ENCODE measurements at regions not wholly inside any gene's neighbourhood (a gene's known extent, or its start where the extent isn't known, plus 50 kb on each side); places are given as distances from the start of the nearest gene placed in this dataset.

DNA sequence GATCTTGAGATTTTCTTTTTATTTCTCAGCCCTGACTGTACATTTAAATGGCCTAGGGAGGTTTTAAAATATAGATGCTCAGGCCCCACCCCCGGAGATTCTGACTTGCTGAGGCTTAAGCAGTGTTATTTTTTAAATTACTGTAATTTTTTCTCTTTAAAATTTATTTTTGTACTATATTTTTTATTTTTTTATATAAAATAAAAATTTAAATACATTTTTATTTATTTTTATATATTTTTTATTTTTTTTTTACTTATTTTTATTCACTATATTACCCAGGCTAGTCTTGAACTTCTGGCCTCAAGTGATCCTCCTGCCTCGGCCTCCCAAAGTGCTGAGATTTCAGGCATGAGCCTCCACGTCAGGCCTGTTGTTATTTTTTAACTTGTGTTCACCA, 83.3 kb downstream of the KATNIP start:
- H3K4me1 ChIP-seq (replicated peaks; ENCODE audit: insufficient read depth), result no peaks in the 10 kb centered on the region
- H3K36me3 ChIP-seq (ENCODE audit: low read depth), result no peaks in the 10 kb centered on the region; the same call in 1 of the 2 replicates
- H4K20me1 ChIP-seq (ENCODE audit: insufficient read depth), result peaks cover 8% of the 10 kb centered on the region; the same call in 1 of the 2 replicates
- no peaks in the 10 kb centered on the region for H3K9me3 ChIP-seq (ENCODE audit: insufficient read depth, low read depth)
- no peaks in the 10 kb centered on the region for H3F3A ChIP-seq (ENCODE audit: insufficient read depth, low read depth)
- H3K27me3 ChIP-seq (ENCODE audit: insufficient read depth, low read depth), result no peaks in the 10 kb centered on the region
- DNase-seq, result no peak
- no peak overlapping the region for H3K4me3 ChIP-seq
- POLR2A ChIA-PET (ENCODE audit: unreplicated experiment), result interaction anchor here (0.7 kb wide), 1 partner anchor 11 kb away, joined by 8 read pairs; no protein-coding TSS in a partner anchor
- intact Hi-C loops (cut with micrococcal nuclease; ENCODE audit: unreplicated experiment), result no loop called here
- CTCF ChIA-PET, result no interaction called here
- no peak overlapping the region for H3K27ac ChIP-seq
- no TSS peak for BruUV-seq (replicated peaks)
- no peaks in the 10 kb centered on the region for H3K9me2 ChIP-seq (ENCODE audit: insufficient read depth)
- no peak overlapping the region for H3K4me2 ChIP-seq
- no peaks in the 10 kb centered on the region for H3K79me2 ChIP-seq (ENCODE audit: low read depth)
- no peak overlapping the region for H2AFZ ChIP-seq
- TF ChIP-seq EZH2 (IDR thresholded peaks at IDR 0.05; ENCODE audit: low read depth), result no peak
- TF ChIP-seq, protein P1, sequence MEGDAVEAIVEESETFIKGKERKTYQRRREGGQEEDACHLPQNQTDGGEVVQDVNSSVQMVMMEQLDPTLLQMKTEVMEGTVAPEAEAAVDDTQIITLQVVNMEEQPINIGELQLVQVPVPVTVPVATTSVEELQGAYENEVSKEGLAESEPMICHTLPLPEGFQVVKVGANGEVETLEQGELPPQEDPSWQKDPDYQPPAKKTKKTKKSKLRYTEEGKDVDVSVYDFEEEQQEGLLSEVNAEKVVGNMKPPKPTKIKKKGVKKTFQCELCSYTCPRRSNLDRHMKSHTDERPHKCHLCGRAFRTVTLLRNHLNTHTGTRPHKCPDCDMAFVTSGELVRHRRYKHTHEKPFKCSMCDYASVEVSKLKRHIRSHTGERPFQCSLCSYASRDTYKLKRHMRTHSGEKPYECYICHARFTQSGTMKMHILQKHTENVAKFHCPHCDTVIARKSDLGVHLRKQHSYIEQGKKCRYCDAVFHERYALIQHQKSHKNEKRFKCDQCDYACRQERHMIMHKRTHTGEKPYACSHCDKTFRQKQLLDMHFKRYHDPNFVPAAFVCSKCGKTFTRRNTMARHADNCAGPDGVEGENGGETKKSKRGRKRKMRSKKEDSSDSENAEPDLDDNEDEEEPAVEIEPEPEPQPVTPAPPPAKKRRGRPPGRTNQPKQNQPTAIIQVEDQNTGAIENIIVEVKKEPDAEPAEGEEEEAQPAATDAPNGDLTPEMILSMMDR (conservative IDR thresholded peaks at IDR 0.05), result no peak

DNA sequence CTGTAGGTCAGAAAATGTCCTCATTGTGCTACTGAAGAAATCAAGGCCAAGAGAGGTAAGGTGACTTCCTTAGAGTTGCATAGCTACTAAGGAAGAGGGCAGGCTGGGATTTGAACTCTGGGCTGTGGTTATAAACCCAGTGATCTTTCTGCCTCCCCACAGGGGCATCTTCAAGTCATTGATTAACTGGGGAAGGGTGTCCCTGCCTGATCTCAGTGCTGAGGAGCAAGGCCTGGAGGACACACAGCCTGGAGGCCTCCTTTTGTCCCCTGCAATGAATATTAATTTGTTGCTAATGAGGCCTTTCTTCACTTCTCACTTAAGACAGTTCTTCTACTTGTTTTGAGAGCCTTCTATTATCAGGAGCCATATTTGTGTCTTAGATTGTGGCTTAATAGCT, 83.8 kb downstream of the KATNIP start:
- H3K27ac ChIP-seq, result no peak overlapping the region
- no peaks in the 10 kb centered on the region for H3K79me2 ChIP-seq (ENCODE audit: low read depth)
- TF ChIP-seq, protein P1 (conservative IDR thresholded peaks at IDR 0.05), result no peak
- no peak for TF ChIP-seq EZH2 (IDR thresholded peaks at IDR 0.05; ENCODE audit: low read depth)
- no peak overlapping the region for H2AFZ ChIP-seq
- H3K4me3 ChIP-seq, result no peak overlapping the region
- no TSS peak for BruUV-seq (replicated peaks)
- no peaks in the 10 kb centered on the region for H3K4me1 ChIP-seq (replicated peaks; ENCODE audit: insufficient read depth)
- H4K20me1 ChIP-seq (ENCODE audit: insufficient read depth), result peaks cover 5% of the 10 kb centered on the region; the same call in 1 of the 2 replicates
- no peaks in the 10 kb centered on the region for H3K9me2 ChIP-seq (ENCODE audit: insufficient read depth)
- DNase-seq, result no peak
- H3K9me3 ChIP-seq (ENCODE audit: insufficient read depth, low read depth), result no peaks in the 10 kb centered on the region
- H3K36me3 ChIP-seq (ENCODE audit: low read depth), result no peaks in the 10 kb centered on the region; the same call in 1 of the 2 replicates
- H3F3A ChIP-seq (ENCODE audit: insufficient read depth, low read depth), result no peaks in the 10 kb centered on the region
- no peaks in the 10 kb centered on the region for H3K27me3 ChIP-seq (ENCODE audit: insufficient read depth, low read depth)
- no peak overlapping the region for H3K4me2 ChIP-seq
- intact Hi-C loops (cut with micrococcal nuclease; ENCODE audit: unreplicated experiment), result no loop called here
- CTCF ChIA-PET, result interaction anchor here (0.5 kb wide), 1 partner anchor 524 kb away, joined by 8 read pairs; no protein-coding TSS in a partner anchor
- POLR2A ChIA-PET (ENCODE audit: unreplicated experiment), result no interaction called here

DNA sequence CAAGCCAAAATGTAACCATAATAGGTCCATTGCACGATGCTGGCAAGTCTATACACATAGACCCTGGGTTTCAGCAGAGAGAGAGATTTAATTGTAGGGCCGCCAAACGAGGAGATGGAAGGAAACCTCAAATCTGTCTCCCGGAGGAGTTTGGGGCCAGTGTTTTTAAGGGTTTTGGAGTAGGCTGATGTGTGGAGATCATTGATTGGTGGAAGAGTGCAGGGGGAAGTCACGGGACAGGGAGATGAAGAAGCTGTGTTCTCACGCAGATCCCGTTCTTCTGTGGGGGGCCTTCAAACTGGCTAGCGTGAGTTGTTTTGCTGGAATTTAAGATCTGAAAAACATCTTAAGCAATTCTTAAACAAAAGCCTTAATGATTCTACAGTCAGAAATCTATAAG, 84.8 kb downstream of the KATNIP start:
- no peaks in the 10 kb centered on the region for H3K27me3 ChIP-seq (ENCODE audit: insufficient read depth, low read depth)
- ChIA-PET POLR2A (ENCODE audit: unreplicated experiment) (no interaction called here), CTCF (no interaction called here)
- no peaks in the 10 kb centered on the region for H4K20me1 ChIP-seq (ENCODE audit: insufficient read depth)
- H3K4me1 ChIP-seq (replicated peaks; ENCODE audit: insufficient read depth), result no peaks in the 10 kb centered on the region
- no TSS peak for BruUV-seq (replicated peaks)
- no peaks in the 10 kb centered on the region for H3K79me2 ChIP-seq (ENCODE audit: low read depth)
- no peaks in the 10 kb centered on the region for H3K9me3 ChIP-seq (ENCODE audit: insufficient read depth, low read depth)
- no peak overlapping the region for H3K4me2 ChIP-seq
- intact Hi-C loops (cut with micrococcal nuclease; ENCODE audit: unreplicated experiment), result no loop called here
- no peak for DNase-seq
- no peaks in the 10 kb centered on the region for H3F3A ChIP-seq (ENCODE audit: insufficient read depth, low read depth)
- TF ChIP-seq, protein P1 (conservative IDR thresholded peaks at IDR 0.05), result no peak
- TF ChIP-seq EZH2 (IDR thresholded peaks at IDR 0.05; ENCODE audit: low read depth), result no peak
- H2AFZ ChIP-seq, result no peak overlapping the region
- H3K9me2 ChIP-seq (ENCODE audit: insufficient read depth), result no peaks in the 10 kb centered on the region
- H3K36me3 ChIP-seq (ENCODE audit: low read depth), result no peaks in the 10 kb centered on the region; the same call in 1 of the 2 replicates
- no peak overlapping the region for H3K4me3 ChIP-seq
- no peak overlapping the region for H3K27ac ChIP-seq

All from PC-9 (cell line).